GM19463 (cell line): ENCODE measurements at regions not wholly inside any gene's neighbourhood (a gene's known extent, or its start where the extent isn't known, plus 50 kb on each side); places are given as distances from the start of the nearest gene placed in this dataset.

Experiments used
- ATAC-seq: cut with Tn5 transposase; IDR thresholded peaks from one replicate; pipeline ENCODE4 v1.9.1; 2021; ENCODE audit warnings: mild to moderate bottlenecking, moderate library complexity; ENCODE audit not compliant: unreplicated experiment

DNA sequence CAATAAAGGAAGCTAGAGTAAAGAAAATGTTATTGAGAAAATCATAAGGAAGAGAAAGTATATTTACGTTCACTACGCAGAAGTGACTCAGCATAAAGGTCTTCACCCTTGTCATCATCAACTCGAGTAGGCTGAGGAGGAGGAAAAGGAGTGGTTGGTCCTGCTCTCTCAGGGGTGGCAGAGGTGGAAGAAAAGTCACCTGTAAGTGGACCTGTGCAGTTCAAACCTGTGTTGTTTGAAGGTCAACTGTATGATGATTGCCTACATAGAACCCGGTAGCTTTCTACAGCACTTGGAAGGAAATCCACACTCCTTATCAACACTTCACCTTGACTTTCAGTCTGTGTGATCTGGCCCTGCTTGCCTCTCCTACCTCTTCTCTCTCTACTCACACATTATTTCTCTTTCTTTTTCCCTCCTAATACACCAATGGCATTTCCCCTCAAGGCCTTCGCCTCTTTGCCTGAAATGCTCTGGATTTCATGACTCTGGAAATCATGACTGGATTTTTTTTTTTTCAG lies 109.3 kb upstream of the CPEB4 start:
- ATAC-seq: no peak

GRCh38 chr5:173780235-173781234 lies 107.6 kb upstream of the CPEB4 start:
- ATAC-seq: no peak

GRCh38 chr5:173781432-173781815 lies 106.7 kb upstream of the CPEB4 start:
- no peak for ATAC-seq

DNA sequence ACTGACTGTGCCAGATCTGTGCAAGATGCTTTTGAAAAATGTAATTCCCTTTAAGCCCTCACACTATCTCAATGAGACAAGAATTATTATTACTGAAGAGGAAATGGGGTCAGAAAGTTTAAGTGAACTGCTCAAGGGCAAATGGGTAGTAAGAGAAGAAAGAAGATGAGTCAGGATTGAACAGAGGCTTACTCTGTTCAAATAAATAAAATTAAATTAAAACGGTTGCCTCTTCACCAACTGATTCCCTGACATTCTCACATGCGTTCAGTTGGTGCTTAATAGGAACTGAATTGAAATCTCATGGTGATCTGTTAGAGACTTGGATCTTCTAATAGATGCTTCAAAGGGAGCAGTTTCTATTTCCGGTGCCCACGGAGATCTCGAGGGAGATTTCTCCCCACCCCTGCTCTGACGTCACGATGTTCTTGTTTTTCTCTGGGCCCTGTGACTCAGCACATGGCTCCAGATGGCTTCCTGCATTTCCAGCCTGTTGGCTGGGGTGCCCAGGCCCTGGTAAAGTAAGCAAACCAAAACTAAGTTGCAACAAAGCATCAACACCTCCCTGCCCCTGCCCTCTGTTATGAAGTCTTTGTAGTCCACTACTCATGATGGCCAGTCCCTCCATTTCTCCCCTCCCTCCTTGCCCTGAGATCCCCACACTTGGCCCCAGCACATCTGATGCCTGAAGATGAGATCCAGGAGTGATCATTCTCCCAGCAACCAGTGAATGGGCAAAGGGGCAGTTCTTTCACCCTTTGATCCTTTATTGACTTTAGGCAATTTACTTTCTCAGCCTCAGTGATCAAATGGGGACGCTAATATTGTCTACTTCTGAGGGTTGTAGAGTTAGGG lies 106.1 kb upstream of the CPEB4 start:
- no peak for ATAC-seq

DNA sequence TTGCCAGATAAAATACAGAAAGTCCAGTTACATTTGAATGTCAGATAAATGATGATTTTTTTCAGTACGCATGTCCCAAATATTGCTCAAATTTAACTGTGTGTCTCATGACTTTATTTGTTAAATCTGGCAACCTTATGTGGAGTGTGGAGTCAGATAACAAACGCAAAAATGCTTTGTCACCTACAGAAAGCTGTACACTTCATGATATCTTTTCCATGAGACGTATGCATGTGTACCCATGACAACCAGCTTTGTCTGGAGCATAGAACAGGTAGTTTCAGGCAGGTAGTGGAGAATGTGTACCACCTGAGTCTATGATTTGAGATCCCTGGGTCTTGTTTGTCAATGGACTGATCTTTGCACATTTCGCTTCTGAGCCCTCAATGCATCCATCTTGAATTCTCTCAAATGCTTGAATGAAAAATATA lies 105.5 kb upstream of the CPEB4 start:
- ATAC-seq: no peak

- ATAC-seq: no peak
Measured at GRCh38 chr5:173783371-173783770, 104.8 kb upstream of the CPEB4 start.

DNA sequence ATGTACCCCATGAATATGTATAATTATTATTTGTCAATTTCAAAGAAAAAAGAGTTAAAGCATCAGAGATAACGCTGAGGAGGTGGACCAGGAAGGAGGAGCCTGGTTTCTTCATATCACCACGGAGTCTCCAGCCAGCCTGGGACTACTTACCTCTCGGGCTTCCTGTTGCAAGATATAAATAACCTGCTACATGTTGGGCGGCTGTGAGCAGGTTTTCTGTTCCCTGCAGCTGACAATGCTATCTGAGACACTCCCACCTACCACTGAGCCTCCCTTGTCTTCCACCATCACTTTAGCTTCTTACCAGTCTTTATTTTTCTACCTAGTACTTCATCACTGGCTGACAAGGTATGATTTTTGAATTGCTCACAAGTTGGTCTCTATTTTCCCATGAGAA lies 102.7 kb upstream of the CPEB4 start:
- no peak for ATAC-seq

- no peak for ATAC-seq
Measured at GRCh38 chr5:173785866-173786265, 102.3 kb upstream of the CPEB4 start.

GRCh38 chr5:173786286-173787187 lies 101.6 kb upstream of the CPEB4 start:
- peak; percentile 54 for ATAC-seq

- ATAC-seq: peak; percentile 45
Measured at GRCh38 chr5:173789031-173789920, 98.9 kb upstream of the CPEB4 start.

GRCh38 chr5:173790177-173790719 lies 97.9 kb upstream of the CPEB4 start:
- ATAC-seq: no peak

DNA sequence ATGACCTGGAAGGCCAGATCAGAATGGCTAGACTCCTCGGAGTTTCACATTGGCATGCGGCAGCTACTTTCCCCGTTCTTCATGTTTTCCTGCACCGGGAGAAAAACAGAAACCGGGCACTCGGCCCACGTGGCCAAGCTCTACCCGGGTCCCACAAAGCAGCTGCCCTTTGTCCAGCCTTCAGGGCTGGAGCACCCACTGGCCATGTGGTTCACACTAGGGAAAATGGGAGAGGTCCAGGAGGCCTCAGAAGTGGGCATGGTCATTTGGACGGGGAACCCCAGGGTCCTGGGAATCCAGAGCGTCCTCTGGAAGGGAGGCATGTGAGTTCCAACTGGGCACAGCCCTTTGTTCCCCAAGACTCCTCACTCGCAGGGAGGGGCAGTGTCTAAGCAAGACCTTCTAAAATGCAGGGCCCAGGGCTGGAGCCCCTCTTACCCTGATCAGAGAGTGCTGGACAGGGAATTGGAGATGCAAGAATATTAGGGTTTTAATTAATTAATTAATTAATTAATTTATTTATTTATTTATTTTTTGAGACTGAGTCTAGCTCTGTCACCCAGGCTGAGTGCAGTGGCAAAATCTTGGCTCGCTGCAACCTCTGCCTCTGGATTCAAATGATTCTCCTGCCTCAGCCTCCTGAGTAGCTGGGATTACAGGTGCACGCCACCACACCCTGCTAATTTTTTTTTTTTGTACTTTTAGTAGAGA lies 97.2 kb upstream of the CPEB4 start:
- ATAC-seq: no peak

DNA sequence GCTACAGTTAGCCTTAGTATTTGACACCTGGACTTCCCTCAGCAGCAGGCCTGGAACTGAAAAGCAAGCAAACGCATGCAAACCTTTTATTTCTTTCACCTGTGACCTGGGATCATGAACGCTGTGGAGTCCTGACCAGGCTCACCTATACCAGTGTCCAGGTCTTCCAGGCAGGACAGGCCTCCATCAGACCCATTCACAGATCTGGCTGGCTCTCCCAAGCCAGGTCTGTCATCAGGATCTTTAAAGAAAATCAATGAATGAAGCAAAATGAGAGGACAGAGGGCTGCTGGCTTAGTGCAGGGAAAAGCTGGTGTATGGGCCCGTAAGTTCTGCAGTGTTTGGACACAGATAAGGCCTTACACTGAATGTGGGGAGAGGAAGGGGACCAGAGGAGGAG lies 96.3 kb upstream of the CPEB4 start:
- ATAC-seq: no peak

- ATAC-seq: no peak
Measured at GRCh38 chr5:173792781-173793547, 95.2 kb upstream of the CPEB4 start.

DNA sequence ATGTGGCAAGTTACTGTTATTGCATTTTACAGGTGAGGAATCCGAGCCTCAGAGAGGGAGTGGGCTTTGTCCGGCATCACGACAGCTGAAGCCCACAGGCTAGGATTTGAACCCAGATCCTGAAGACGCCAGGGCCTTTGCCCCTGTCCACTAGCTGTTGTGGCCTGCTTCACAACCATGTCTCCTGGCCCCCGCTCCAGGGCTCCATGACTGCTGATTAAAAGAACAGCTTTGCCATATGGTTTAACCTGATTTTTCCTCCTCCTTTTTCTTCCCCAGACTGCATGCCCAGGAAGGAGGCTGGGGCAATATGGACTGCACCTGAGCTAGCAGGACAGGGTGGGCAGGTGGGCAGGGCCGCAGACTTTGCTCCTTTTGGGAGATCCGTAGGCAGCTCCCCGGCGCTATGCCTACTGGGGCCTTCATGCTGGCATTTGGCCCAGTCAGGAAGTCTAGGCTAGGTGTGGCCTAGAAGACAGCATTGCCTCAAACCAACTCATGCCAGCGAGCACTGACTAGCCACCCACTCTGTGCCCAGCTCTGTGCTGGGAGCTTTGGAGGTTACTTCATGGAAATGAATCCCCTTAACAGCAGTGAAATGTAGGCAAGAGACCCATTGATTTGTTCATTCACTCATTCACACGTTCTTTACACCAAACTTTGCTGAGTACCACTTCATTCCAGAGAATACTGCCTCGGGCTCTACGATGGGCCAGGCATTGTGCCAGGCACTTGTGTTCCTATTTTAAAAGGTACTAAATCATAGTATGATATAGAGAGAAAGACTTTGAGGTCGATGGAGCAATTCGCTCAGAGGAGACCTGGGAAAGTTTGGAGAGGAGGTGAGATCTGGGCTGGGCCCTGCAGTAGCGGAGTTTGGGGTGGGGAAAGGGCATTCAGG lies 94.3 kb upstream of the CPEB4 start:
- no peak for ATAC-seq

DNA sequence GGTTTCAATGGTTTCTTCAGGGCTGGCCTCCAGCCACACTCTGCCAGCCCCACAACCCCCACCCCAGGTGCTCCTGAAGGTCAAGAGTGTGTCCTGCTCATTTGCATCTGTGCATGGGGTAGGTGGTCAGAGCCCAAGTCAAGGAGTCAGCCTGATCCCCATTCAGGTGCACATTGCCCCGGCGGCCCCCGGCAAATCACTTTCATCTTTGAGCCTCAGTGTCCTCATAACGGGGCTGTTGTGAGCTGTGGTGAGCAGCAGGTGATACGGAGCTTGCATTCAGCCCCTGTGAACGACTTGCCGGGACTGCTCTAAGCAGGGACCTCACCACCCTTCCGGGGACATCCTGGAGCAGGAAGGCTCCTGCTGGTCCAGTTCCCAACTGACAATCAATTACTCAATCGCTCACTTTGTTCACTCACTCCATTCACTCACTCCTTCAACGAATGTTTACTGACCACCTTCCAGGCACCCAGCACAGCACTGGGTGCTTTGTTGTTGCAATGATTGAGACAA lies 93.2 kb upstream of the CPEB4 start:
- no peak for ATAC-seq

DNA sequence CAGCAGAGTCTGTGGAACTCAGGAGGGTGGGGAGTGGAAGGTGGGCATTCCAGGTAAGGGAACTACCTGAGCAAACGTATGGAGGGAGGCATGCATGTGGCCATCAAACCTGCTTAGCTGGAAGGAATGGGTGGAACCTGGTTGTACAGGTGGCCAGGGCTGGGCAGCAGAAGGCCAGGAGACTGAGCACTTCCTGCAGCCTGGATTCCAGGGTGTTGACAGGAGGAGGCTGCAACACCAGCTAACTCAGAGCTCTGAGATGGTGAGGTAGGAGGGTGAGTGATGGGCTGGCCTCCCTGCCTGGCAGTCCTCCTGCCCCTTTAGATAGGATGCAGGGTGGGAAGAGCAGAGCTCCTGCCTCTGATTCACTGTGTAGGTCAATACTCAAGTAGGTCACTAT lies 92.5 kb upstream of the CPEB4 start:
- ATAC-seq: no peak
